Calu3 (cell line): ENCODE measurements at regions not wholly inside any gene's neighbourhood (a gene's known extent, or its start where the extent isn't known, plus 50 kb on each side); places are given as distances from the start of the nearest gene placed in this dataset.
"Not testable (repeated sequence)": the region's sequence is repeated elsewhere in the genome, so short reads cannot be mapped to it uniquely, and the experiment has no call there.

Experiments
- BruUV-seq: library from RNA; stranded (reverse); fragments of 400-500 nt; replicated peaks from 2 replicates; lab custom pipeline; 2021; lab: Mats Ljungman, UMichigan
- CTCF ChIA-PET: fragments of 300-600 bp; sonication (Branson Sonifier 250); formaldehyde crosslinking; loops from one replicate; lab custom pipeline; 2022; ENCODE audit warnings: antibody characterized with exemption; lab: Charles Lee
- DNase-seq: peaks from one replicate; pipeline ENCODE4 v3.0.0; 2022
- H3K27ac Mint-ChIP-seq: one replicate; pipeline ENCODE4 v1.8.0; 2022; ENCODE audit warnings: mixed read lengths; ENCODE audit not compliant: unreplicated experiment
- H3K27me3 Mint-ChIP-seq: one replicate; pipeline ENCODE4 v1.8.0; 2022; ENCODE audit warnings: mixed read lengths; ENCODE audit not compliant: unreplicated experiment
- H3K36me3 Mint-ChIP-seq: one replicate; pipeline ENCODE4 v1.8.0; 2022; ENCODE audit warnings: mild to moderate bottlenecking, moderate library complexity, mixed read lengths; ENCODE audit not compliant: insufficient read depth, unreplicated experiment
- H3K4me1 Mint-ChIP-seq: one replicate; pipeline ENCODE4 v1.8.0; 2022; ENCODE audit warnings: mild to moderate bottlenecking, low read depth, mixed read lengths; ENCODE audit not compliant: unreplicated experiment
- H3K4me3 Mint-ChIP-seq: one replicate; pipeline ENCODE4 v1.8.0; 2022; ENCODE audit warnings: mild to moderate bottlenecking, low read depth, moderate library complexity, mixed read lengths; ENCODE audit not compliant: unreplicated experiment
- H3K9me3 Mint-ChIP-seq: one replicate; pipeline ENCODE4 v1.8.0; 2022; ENCODE audit warnings: low read depth, mixed read lengths; ENCODE audit not compliant: unreplicated experiment
- intact Hi-C: fragments of 100-400 bp; cut with micrococcal nuclease; formaldehyde crosslinking; loops from one replicate; pipeline ENCODE4 v1.10.0; 2022; ENCODE audit not compliant: unreplicated experiment
- TF ChIP-seq, protein P1 (sequence below): fragments of 200-600 bp; IDR thresholded peaks from one replicate; pipeline ENCODE4 v1.8.0; 2022; ENCODE audit warnings: antibody characterized with exemption; ENCODE audit not compliant: unreplicated experiment

DNA sequence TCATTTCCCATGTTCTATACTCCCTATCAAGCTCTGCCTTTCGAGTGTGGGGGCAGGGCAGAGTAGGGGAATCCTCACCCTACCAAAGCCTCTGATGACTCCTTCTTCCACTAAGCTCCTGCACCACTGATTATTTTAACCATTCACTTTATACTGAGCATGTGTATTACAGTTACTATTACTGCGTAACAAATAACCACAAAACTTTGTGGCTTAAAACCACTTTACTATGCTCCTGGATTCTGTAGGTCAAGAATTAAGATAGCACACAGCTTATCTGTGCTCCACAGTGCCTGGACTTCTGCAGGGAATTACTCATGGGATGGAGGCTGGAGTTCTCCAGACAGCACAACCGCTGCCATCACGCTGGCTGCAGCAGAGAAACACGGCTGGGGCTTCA, 117.4 kb upstream of the DNAJC10 start:
- Mint-ChIP-seq H3K4me3 (no peak overlapping the region), H3K9me3 (no peaks in the 10 kb centered on the region), H3K27ac (no peak overlapping the region), H3K36me3 (no peaks in the 10 kb centered on the region), H3K27me3 (no peaks in the 10 kb centered on the region), H3K4me1 (no peaks in the 10 kb centered on the region)
- CTCF ChIA-PET: no interaction called here
- intact Hi-C loops: no loop called here
- BruUV-seq: no TSS peak
- TF ChIP-seq, protein P1, sequence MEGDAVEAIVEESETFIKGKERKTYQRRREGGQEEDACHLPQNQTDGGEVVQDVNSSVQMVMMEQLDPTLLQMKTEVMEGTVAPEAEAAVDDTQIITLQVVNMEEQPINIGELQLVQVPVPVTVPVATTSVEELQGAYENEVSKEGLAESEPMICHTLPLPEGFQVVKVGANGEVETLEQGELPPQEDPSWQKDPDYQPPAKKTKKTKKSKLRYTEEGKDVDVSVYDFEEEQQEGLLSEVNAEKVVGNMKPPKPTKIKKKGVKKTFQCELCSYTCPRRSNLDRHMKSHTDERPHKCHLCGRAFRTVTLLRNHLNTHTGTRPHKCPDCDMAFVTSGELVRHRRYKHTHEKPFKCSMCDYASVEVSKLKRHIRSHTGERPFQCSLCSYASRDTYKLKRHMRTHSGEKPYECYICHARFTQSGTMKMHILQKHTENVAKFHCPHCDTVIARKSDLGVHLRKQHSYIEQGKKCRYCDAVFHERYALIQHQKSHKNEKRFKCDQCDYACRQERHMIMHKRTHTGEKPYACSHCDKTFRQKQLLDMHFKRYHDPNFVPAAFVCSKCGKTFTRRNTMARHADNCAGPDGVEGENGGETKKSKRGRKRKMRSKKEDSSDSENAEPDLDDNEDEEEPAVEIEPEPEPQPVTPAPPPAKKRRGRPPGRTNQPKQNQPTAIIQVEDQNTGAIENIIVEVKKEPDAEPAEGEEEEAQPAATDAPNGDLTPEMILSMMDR: no peak
- DNase-seq: no peak

- no peaks in the 10 kb centered on the region for H3K36me3 Mint-ChIP-seq
- H3K27ac Mint-ChIP-seq: no peak overlapping the region
- no peaks in the 10 kb centered on the region for H3K9me3 Mint-ChIP-seq
- CTCF ChIA-PET: no interaction called here
- H3K4me3 Mint-ChIP-seq: no peak overlapping the region
- H3K4me1 Mint-ChIP-seq: no peaks in the 10 kb centered on the region
- no peak for DNase-seq
- intact Hi-C loops: no loop called here
- no TSS peak for BruUV-seq
- TF ChIP-seq, protein P1: no peak
- H3K27me3 Mint-ChIP-seq: no peaks in the 10 kb centered on the region
Observed at GRCh38 chr2:182605166-182605565, 110.9 kb upstream of the DNAJC10 start.

- H3K27ac Mint-ChIP-seq: no peak overlapping the region
- no peaks in the 10 kb centered on the region for H3K9me3 Mint-ChIP-seq
- TF ChIP-seq, protein P1: no peak
- no peak for DNase-seq
- H3K36me3 Mint-ChIP-seq: no peaks in the 10 kb centered on the region
- CTCF ChIA-PET: interaction anchor here (0.7 kb wide), 1 partner anchor 28 kb away, joined by 3 read pairs; no protein-coding TSS in a partner anchor
- BruUV-seq: no TSS peak
- H3K27me3 Mint-ChIP-seq: no peaks in the 10 kb centered on the region
- no peaks in the 10 kb centered on the region for H3K4me1 Mint-ChIP-seq
- intact Hi-C loops: no loop called here
- H3K4me3 Mint-ChIP-seq: no peak overlapping the region
Observed at GRCh38 chr2:182606728-182607681, 109.1 kb upstream of the DNAJC10 start.

GRCh38 chr2:182608181-182608845, 107.7 kb upstream of the DNAJC10 start:
- Mint-ChIP-seq H3K4me3 (no peak overlapping the region), H3K36me3 (no peaks in the 10 kb centered on the region)

DNA sequence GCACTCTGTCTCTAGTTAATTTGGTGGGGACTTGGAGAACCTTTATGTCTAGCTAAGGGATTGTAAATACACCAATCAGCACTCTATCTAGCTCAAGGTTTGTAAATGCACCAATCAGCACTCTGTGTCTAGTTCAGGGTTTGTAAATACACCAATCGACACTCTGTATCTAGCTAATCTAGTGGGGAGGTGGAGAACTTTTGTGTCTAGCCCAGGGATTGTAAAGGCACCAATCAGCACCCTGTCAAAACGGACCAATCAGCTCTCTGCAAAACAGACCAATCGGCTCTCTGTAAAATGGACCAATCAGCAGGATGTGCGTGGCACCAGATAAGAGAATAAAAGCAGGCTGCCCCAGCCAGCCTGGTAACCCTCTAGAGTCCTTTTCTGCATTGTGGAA, 107.1 kb upstream of the DNAJC10 start:
- H3K4me1 Mint-ChIP-seq, BruUV-seq, H3K36me3 Mint-ChIP-seq, H3K9me3 Mint-ChIP-seq, H3K4me3 Mint-ChIP-seq, H3K27ac Mint-ChIP-seq, intact Hi-C loops, H3K27me3 Mint-ChIP-seq, CTCF ChIA-PET, DNase-seq: not testable (repeated sequence)

More at GRCh38 chr2:182608181-182608845, 107.7 kb upstream of the DNAJC10 start:
- CTCF ChIA-PET: no interaction called here
- Mint-ChIP-seq H3K9me3 (no peaks in the 10 kb centered on the region), H3K27me3 (no peaks in the 10 kb centered on the region), H3K4me1 (no peaks in the 10 kb centered on the region), H3K27ac (no peak overlapping the region)
- intact Hi-C loops: no loop called here
- no TSS peak for BruUV-seq
- DNase-seq: no peak
- TF ChIP-seq, protein P1: no peak
